Activated CD8-positive, alpha-beta T cell treated with anti-CD3 and anti-CD28 coated beads, Interleukin-2, amount 10 ng/mL, durations not matched to agents 7 days and 5 days (primary cell): ENCODE measurements at regions not wholly inside any gene's neighbourhood (a gene's known extent, or its start where the extent isn't known, plus 50 kb on each side); places are given as distances from the start of the nearest gene placed in this dataset.

ENCODE experiments used
- ATAC-seq: fragments of 150-1000 bp; cut with Tn5 transposase; one replicate; pipeline ENCODE4 v1.10.0; 2021; ENCODE audit warnings: moderate library complexity
- CTCF ChIA-PET: fragments of 350-600 bp; sonication (Branson Sonifier 250); formaldehyde crosslinking; loops from one replicate; lab custom pipeline; 2021; ENCODE audit warnings: antibody characterized with exemption; lab: Charles Lee
- POLR2A ChIA-PET: fragments of 350-600 bp; sonication (Branson Sonifier 250); formaldehyde crosslinking; loops from one replicate; lab custom pipeline; 2021; ENCODE audit warnings: antibody characterized with exemption; lab: Charles Lee
- DNase-seq: peaks from one replicate; pipeline ENCODE4 v3.0.0-alpha.2; 2020
- H3K27ac Mint-ChIP-seq: one replicate; pipeline ENCODE4 v1.8.0; 2021; ENCODE audit warnings: mild to moderate bottlenecking, mixed read lengths
- H3K27me3 Mint-ChIP-seq: one replicate; pipeline ENCODE4 v1.8.0; 2021; ENCODE audit warnings: low read depth, mixed read lengths
- H3K36me3 Mint-ChIP-seq: one replicate; pipeline ENCODE4 v1.8.0; 2021; ENCODE audit warnings: low read depth, mixed read lengths
- H3K4me1 Mint-ChIP-seq: one replicate; pipeline ENCODE4 v1.8.0; 2021; ENCODE audit warnings: low read depth, mixed read lengths
- H3K4me3 Mint-ChIP-seq: one replicate; pipeline ENCODE4 v1.8.0; 2021; ENCODE audit warnings: mild to moderate bottlenecking, mixed read lengths
- H3K9me3 Mint-ChIP-seq: one replicate; pipeline ENCODE4 v1.8.0; 2022; ENCODE audit warnings: mixed read lengths; ENCODE audit not compliant: insufficient read depth

GRCh38 chrX:42119076-42119475, 195.7 kb upstream of the CASK start:
- DNase-seq = no peak
- Mint-ChIP-seq H3K4me3 (no peak overlapping the region), H3K27me3 (no peaks in the 10 kb centered on the region), H3K36me3 (peaks cover 3% of the 10 kb centered on the region), H3K9me3 (peaks cover under 1% of the 10 kb centered on the region), H3K27ac (no peak overlapping the region), H3K4me1 (peaks cover 11% of the 10 kb centered on the region)
- ChIA-PET CTCF (no interaction called here), POLR2A (no interaction called here)
- no peak for ATAC-seq

- POLR2A ChIA-PET = no interaction called here
- Mint-ChIP-seq H3K36me3 (peaks cover 11% of the 10 kb centered on the region), H3K4me3 (no peak overlapping the region), H3K9me3 (peaks cover 5% of the 10 kb centered on the region), H3K27me3 (no peaks in the 10 kb centered on the region), H3K4me1 (peaks cover 9% of the 10 kb centered on the region), H3K27ac (no peak overlapping the region)
- no peak for ATAC-seq
- CTCF ChIA-PET = no interaction called here
- no peak for DNase-seq
Observed at GRCh38 chrX:42117318-42117717, 194.0 kb upstream of the CASK start.

GRCh38 chrX:42109428-42109827, 186.1 kb upstream of the CASK start:
- Mint-ChIP-seq H3K27me3 (no peaks in the 10 kb centered on the region), H3K36me3 (peaks cover 18% of the 10 kb centered on the region), H3K4me1 (peaks cover 34% of the 10 kb centered on the region), H3K27ac (peak overlapping the region; percentile 83), H3K9me3 (peaks cover 5% of the 10 kb centered on the region), H3K4me3 (peak overlapping the region; percentile 34)
- ATAC-seq = no peak
- CTCF ChIA-PET = interaction anchor here (0.9 to 1.0 kb wide), 2 partner anchors 12 to 18 kb away, joined by 3 to 4 read pairs; no protein-coding TSS in a partner anchor
- POLR2A ChIA-PET = no interaction called here
- DNase-seq = no peak

- peak overlapping the region; percentile 20 for H3K27ac Mint-ChIP-seq
- ATAC-seq = no peak
Observed at GRCh38 chrX:42107495-42108488, 184.4 kb upstream of the CASK start.

GRCh38 chrX:42106556-42106955, 183.2 kb upstream of the CASK start:
- Mint-ChIP-seq H3K9me3 (no peaks in the 10 kb centered on the region), H3K36me3 (peaks cover 8% of the 10 kb centered on the region), H3K4me3 (no peak overlapping the region), H3K27ac (no peak overlapping the region), H3K4me1 (peaks cover 34% of the 10 kb centered on the region), H3K27me3 (no peaks in the 10 kb centered on the region)
- POLR2A ChIA-PET = no interaction called here
- no peak for ATAC-seq
- CTCF ChIA-PET = no interaction called here
- no peak for DNase-seq

More at GRCh38 chrX:42107495-42108488, 184.4 kb upstream of the CASK start:
- Mint-ChIP-seq H3K9me3 (no peaks in the 10 kb centered on the region), H3K4me3 (no peak overlapping the region), H3K36me3 (peaks cover 12% of the 10 kb centered on the region), H3K4me1 (peaks cover 34% of the 10 kb centered on the region), H3K27me3 (no peaks in the 10 kb centered on the region)
- ChIA-PET POLR2A (no interaction called here), CTCF (interaction anchor here (0.7 kb wide), 1 partner anchor 18 kb away, joined by 3 read pairs; no protein-coding TSS in a partner anchor)
- no peak for DNase-seq

- Mint-ChIP-seq H3K27me3 (no peaks in the 10 kb centered on the region), H3K4me1 (peaks cover 6% of the 10 kb centered on the region), H3K27ac (no peak overlapping the region), H3K9me3 (no peaks in the 10 kb centered on the region), H3K36me3 (peaks cover 6% of the 10 kb centered on the region), H3K4me3 (no peak overlapping the region)
- ATAC-seq (no peak), DNase-seq (no peak)
- ChIA-PET CTCF (interaction anchor here (1.0 kb wide), 1 partner anchor 22 kb away, joined by 3 read pairs; no protein-coding TSS in a partner anchor), POLR2A (no interaction called here)
Observed at GRCh38 chrX:42102586-42103282, 179.4 kb upstream of the CASK start.

- CTCF ChIA-PET = no interaction called here
- Mint-ChIP-seq H3K9me3 (no peaks in the 10 kb centered on the region), H3K27ac (no peak overlapping the region), H3K27me3 (no peaks in the 10 kb centered on the region), H3K4me1 (peaks cover 7% of the 10 kb centered on the region), H3K36me3 (peaks cover 6% of the 10 kb centered on the region), H3K4me3 (no peak overlapping the region)
- ATAC-seq = no peak
- POLR2A ChIA-PET = no interaction called here
- no peak for DNase-seq
Observed at GRCh38 chrX:42098900-42099299, 175.5 kb upstream of the CASK start.

- Mint-ChIP-seq H3K4me1 (peaks cover 13% of the 10 kb centered on the region), H3K9me3 (no peaks in the 10 kb centered on the region), H3K36me3 (peaks cover 5% of the 10 kb centered on the region), H3K27me3 (no peaks in the 10 kb centered on the region), H3K4me3 (no peak overlapping the region), H3K27ac (no peak overlapping the region)
- no peak for DNase-seq
- ATAC-seq = no peak
- CTCF ChIA-PET = interaction anchor here (1.1 to 1.2 kb wide), 2 partner anchors 12 to 27 kb away, joined by 3 to 4 read pairs; no protein-coding TSS in a partner anchor
- POLR2A ChIA-PET = no interaction called here
Observed at GRCh38 chrX:42097486-42097885, 174.1 kb upstream of the CASK start.

GRCh38 chrX:42096265-42096920, 173.0 kb upstream of the CASK start:
- DNase-seq = no peak
- H3K4me1 Mint-ChIP-seq = peaks cover 13% of the 10 kb centered on the region
- no peaks in the 10 kb centered on the region for H3K9me3 Mint-ChIP-seq
- ChIA-PET POLR2A (no interaction called here), CTCF (no interaction called here)
- no peak for ATAC-seq
- no peak overlapping the region for H3K4me3 Mint-ChIP-seq
- no peak overlapping the region for H3K27ac Mint-ChIP-seq
- H3K27me3 Mint-ChIP-seq = no peaks in the 10 kb centered on the region
- peaks cover 5% of the 10 kb centered on the region for H3K36me3 Mint-ChIP-seq

GRCh38 chrX:42094218-42094617, 170.9 kb upstream of the CASK start:
- Mint-ChIP-seq H3K9me3 (no peaks in the 10 kb centered on the region), H3K4me1 (peaks cover 13% of the 10 kb centered on the region), H3K4me3 (no peak overlapping the region), H3K27ac (peak overlapping the region; percentile 43), H3K27me3 (no peaks in the 10 kb centered on the region), H3K36me3 (peaks cover 5% of the 10 kb centered on the region)
- ATAC-seq = no peak
- POLR2A ChIA-PET = interaction anchor here (0.7 kb wide), 1 partner anchor 79 kb away, joined by 3 read pairs; no protein-coding TSS in a partner anchor
- no peak for DNase-seq
- CTCF ChIA-PET = interaction anchor here (0.8 to 1.6 kb wide), 2 partner anchors 11 to 35 kb away, joined by 3 to 6 read pairs; no protein-coding TSS in a partner anchor

- Mint-ChIP-seq H3K27ac (peak overlapping the region; percentile 43), H3K9me3 (no peaks in the 10 kb centered on the region), H3K36me3 (peaks cover 5% of the 10 kb centered on the region), H3K27me3 (no peaks in the 10 kb centered on the region), H3K4me1 (peaks cover 13% of the 10 kb centered on the region), H3K4me3 (no peak overlapping the region)
- ChIA-PET CTCF (interaction anchor here (0.8 to 1.6 kb wide), 2 partner anchors 12 to 35 kb away, joined by 3 to 6 read pairs; no protein-coding TSS in a partner anchor), POLR2A (interaction anchor here (0.7 kb wide), 1 partner anchor 78 kb away, joined by 3 read pairs; no protein-coding TSS in a partner anchor)
- DNase-seq = peak; percentile 21
- ATAC-seq = no peak
Observed at GRCh38 chrX:42093756-42094155, 170.4 kb upstream of the CASK start.
